ENCODE measurements at regions not wholly inside any gene's neighbourhood (a gene's known extent, or its start where the extent isn't known, plus 50 kb on each side); places are given as distances from the start of the nearest gene placed in this dataset.
A peak's percentile ranks its signal among the peaks of the same experiment; 100 is the strongest.

DNA sequence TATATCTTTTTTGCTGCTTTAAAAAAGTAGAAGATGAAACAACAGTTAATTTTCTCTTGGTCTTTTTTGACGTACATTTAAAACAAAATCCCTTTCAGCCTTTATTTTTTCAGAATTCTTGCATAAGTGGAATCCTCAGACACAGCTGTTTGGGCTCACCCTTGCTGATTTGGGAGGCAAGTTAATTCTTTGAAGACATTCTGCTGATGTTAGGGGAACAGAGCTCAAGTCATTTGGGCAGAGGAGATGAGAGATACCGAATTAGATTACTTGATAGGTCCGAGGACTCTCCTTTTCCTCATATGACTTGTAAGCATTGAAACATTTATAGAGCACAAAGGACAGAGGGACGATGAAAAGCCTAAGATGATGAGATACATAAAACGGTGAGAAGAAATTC is 567.9 kb upstream of the CITED2 start:
- no peaks in the 10 kb centered on the region for H3K9me3 ChIP-seq (ENCODE audit: low read depth)
- H3K27ac ChIP-seq = peak overlapping the region; percentile 52
- no peak for TF ChIP-seq EZH2 (IDR thresholded peaks at IDR 0.05; ENCODE audit: borderline replicate concordance)
- TF ChIP-seq EZH2phosphoT487 (IDR thresholded peaks at IDR 0.05; ENCODE audit: low read depth, severe bottlenecking, unreplicated experiment) = no peak
- TF ChIP-seq, protein P1, sequence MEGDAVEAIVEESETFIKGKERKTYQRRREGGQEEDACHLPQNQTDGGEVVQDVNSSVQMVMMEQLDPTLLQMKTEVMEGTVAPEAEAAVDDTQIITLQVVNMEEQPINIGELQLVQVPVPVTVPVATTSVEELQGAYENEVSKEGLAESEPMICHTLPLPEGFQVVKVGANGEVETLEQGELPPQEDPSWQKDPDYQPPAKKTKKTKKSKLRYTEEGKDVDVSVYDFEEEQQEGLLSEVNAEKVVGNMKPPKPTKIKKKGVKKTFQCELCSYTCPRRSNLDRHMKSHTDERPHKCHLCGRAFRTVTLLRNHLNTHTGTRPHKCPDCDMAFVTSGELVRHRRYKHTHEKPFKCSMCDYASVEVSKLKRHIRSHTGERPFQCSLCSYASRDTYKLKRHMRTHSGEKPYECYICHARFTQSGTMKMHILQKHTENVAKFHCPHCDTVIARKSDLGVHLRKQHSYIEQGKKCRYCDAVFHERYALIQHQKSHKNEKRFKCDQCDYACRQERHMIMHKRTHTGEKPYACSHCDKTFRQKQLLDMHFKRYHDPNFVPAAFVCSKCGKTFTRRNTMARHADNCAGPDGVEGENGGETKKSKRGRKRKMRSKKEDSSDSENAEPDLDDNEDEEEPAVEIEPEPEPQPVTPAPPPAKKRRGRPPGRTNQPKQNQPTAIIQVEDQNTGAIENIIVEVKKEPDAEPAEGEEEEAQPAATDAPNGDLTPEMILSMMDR (IDR thresholded peaks at IDR 0.05; ENCODE audit: poor library complexity) = no peak
- WGBS (ENCODE audit: low lambda C conversion rate, missing lambda C conversion rate) = 78% methylated on average over 5 of the region's 5 CpGs
- peak overlapping the region; percentile 9 for H2AFZ ChIP-seq
- no peaks in the 10 kb centered on the region for H4K20me1 ChIP-seq (ENCODE audit: insufficient read depth, poor library complexity, severe bottlenecking)
- DNase-seq (ENCODE audit: low spot score) = no peak
- no peaks in the 10 kb centered on the region for H3K27me3 ChIP-seq
- H3K4me2 ChIP-seq = no peak overlapping the region
- no peaks in the 10 kb centered on the region for H3K4me1 ChIP-seq (ENCODE audit: insufficient read depth)
- H3K9me2 ChIP-seq (replicated peaks; ENCODE audit: insufficient read depth) = no peaks in the 10 kb centered on the region
- H3K36me3 ChIP-seq (replicated peaks; ENCODE audit: insufficient read depth, low read depth) = no peaks in the 10 kb centered on the region
- no peaks in the 10 kb centered on the region for H3K79me2 ChIP-seq
- H3K4me3 ChIP-seq = no peak overlapping the region

DNA sequence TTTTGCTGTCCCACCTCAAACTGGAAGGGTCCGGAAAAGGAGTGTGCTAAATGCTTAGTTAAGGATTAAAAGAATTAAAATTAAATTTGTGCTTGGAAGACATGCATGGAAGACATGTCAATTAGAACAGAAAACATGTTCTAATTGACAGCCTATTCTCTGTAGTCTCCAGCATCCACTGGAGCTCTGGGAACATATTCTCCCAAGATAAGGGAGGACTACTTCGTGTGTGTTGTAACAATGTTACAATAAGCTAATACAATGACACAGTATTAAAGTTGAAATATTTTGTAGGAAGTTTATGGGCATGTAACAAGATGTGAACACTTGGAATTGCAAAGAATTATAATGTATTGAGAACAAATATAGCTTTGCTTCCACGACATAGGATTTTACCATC is 567.4 kb upstream of the CITED2 start:
- Histone ChIP-seq H3K9me2 (replicated peaks; ENCODE audit: insufficient read depth) (no peaks in the 10 kb centered on the region), H3K4me2 (no peak overlapping the region), H3K4me1 (ENCODE audit: insufficient read depth) (no peaks in the 10 kb centered on the region), H3K36me3 (replicated peaks; ENCODE audit: insufficient read depth, low read depth) (no peaks in the 10 kb centered on the region), H3K9me3 (ENCODE audit: low read depth) (no peaks in the 10 kb centered on the region), H3K79me2 (no peaks in the 10 kb centered on the region), H3K4me3 (no peak overlapping the region), H3K27ac (peak overlapping the region; percentile 52), H4K20me1 (ENCODE audit: insufficient read depth, poor library complexity, severe bottlenecking) (no peaks in the 10 kb centered on the region), H3K27me3 (no peaks in the 10 kb centered on the region), H2AFZ (no peak overlapping the region)
- no peak for DNase-seq (ENCODE audit: low spot score)
- TF ChIP-seq, protein P1 (IDR thresholded peaks at IDR 0.05; ENCODE audit: poor library complexity) = no peak
- TF ChIP-seq EZH2phosphoT487 (IDR thresholded peaks at IDR 0.05; ENCODE audit: low read depth, severe bottlenecking, unreplicated experiment) (no peak), EZH2 (IDR thresholded peaks at IDR 0.05; ENCODE audit: borderline replicate concordance) (no peak)
- WGBS (ENCODE audit: low lambda C conversion rate, missing lambda C conversion rate) = 50% methylated on average over 3 of the region's 3 CpGs

DNA sequence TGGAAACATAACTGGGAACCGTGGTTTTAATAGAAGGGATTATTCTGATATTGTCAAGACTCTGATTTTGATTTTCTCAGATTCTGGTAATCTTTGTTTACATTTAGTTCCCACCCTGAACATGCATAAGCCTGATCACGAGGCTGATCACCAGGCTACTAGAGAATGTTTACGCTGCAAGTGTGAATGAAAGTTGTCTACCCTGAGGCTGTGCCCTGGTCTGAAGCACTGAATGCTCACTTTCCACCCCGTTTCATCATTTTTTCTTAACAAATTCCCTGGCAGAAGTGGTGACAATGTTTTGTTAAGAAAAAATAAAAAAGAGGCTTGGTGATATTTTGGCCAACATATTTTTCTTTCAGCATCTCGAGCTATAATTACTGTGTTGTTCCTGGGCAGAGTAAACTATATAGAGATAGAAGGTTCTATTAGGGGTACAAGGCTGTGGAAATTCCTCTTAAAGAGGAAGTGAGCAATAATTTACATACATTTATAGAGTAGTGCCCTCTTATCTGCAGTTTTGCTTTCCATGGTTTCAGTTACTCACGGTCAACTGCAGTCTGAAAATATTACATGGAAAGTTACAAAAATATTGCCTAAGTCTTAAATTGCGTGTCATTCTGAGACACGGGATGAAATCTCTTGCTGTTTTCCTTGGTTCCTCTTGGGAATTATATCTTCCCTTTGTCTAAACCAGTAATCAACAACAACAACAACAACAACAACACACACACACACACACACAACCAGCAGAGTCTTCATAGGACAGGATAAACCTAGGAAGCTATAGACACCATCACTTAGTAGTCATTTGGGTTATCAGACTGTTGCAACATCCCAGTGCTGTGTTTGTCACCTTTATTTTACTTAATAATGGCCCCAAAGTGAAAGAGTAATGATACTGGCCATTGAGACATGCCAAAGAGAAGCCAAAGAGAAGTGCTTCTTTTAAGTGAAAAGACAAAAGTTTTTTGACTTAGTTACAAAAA is 566.6 kb upstream of the CITED2 start:
- H2AFZ ChIP-seq = peak overlapping the region; percentile 13
- H3K36me3 ChIP-seq (replicated peaks; ENCODE audit: insufficient read depth, low read depth) = no peaks in the 10 kb centered on the region
- WGBS (ENCODE audit: low lambda C conversion rate, missing lambda C conversion rate) = 68% methylated on average over 8 of the region's 8 CpGs
- DNase-seq (ENCODE audit: low spot score) = no peak
- H3K4me3 ChIP-seq = no peak overlapping the region
- no peak for TF ChIP-seq EZH2 (IDR thresholded peaks at IDR 0.05; ENCODE audit: borderline replicate concordance)
- TF ChIP-seq, protein P1 (IDR thresholded peaks at IDR 0.05; ENCODE audit: poor library complexity) = no peak
- TF ChIP-seq EZH2phosphoT487 (IDR thresholded peaks at IDR 0.05; ENCODE audit: low read depth, severe bottlenecking, unreplicated experiment) = no peak
- H3K4me2 ChIP-seq = peak overlapping the region; percentile 30
- H4K20me1 ChIP-seq (ENCODE audit: insufficient read depth, poor library complexity, severe bottlenecking) = no peaks in the 10 kb centered on the region
- no peaks in the 10 kb centered on the region for H3K9me3 ChIP-seq (ENCODE audit: low read depth)
- H3K79me2 ChIP-seq = no peaks in the 10 kb centered on the region
- no peaks in the 10 kb centered on the region for H3K9me2 ChIP-seq (replicated peaks; ENCODE audit: insufficient read depth)
- H3K4me1 ChIP-seq (ENCODE audit: insufficient read depth) = no peaks in the 10 kb centered on the region
- H3K27me3 ChIP-seq = no peaks in the 10 kb centered on the region
- peak overlapping the region; percentile 52 for H3K27ac ChIP-seq

Data from hepatocyte (in vitro differentiated cells).